Transverse colon (tissue), 4 donors: ENCODE measurements at regions not wholly inside any gene's neighbourhood (a gene's known extent, or its start where the extent isn't known, plus 50 kb on each side); places are given as distances from the start of the nearest gene placed in this dataset.

ENCODE experiments used
- DNase-seq: peaks from one replicate; pipeline ENCODE4 v3.0.0-alpha.2; 2019
- H3K27ac ChIP-seq, 4 donors: fragments of 200-600 bp; sonication (generic); 2 replicates each; pipeline ENCODE4 v1.5.1; 2016 to 2018; ENCODE audit warnings: inconsistent platforms in 4 of 4
- H3K27me3 ChIP-seq: fragments of 200-600 bp; sonication (generic); 2 replicates; pipeline ENCODE4 v1.5.1; 2017; ENCODE audit warnings: inconsistent platforms
- H3K36me3 ChIP-seq, 4 donors: fragments of 200-600 bp; sonication (generic); 2 replicates each; pipeline ENCODE4 v1.5.1; 2017 to 2019; ENCODE audit warnings: inconsistent platforms in 4 of 4
- H3K4me1 ChIP-seq, 4 donors: fragments of 200-600 bp; sonication (generic); 2 replicates each; pipeline ENCODE4 v1.5.1; 2017 to 2020; ENCODE audit warnings: inconsistent platforms in 4 of 4
- H3K4me3 ChIP-seq, 4 donors: fragments of 200-600 bp; sonication (generic); 1 replicate in 1 of 4; 2 replicates in 3 of 4; pipeline versions ENCODE4 v1.5.1 to v1.6.1; 2017 to 2019; ENCODE audit warnings: inconsistent platforms in 4 of 4
- H3K9me3 ChIP-seq, 2 donors: fragments of 200-600 bp; sonication (generic); 2 replicates each; pipeline ENCODE4 v1.5.1; 2017 to 2019; ENCODE audit warnings: inconsistent platforms in 2 of 2
- EP300 ChIP-seq: sonication (generic); formaldehyde crosslinking; IDR thresholded peaks from one replicate; pipeline ENCODE4 v1.6.1; 2017; ENCODE audit warnings: antibody characterized with exemption, low read depth
- POLR2A ChIP-seq: fragments of 450-650 bp; IDR thresholded peaks from one replicate; pipeline ENCODE4 v1.6.1; 2016; ENCODE audit warnings: antibody characterized with exemption, mild to moderate bottlenecking, moderate library complexity
- POLR2AphosphoS5 ChIP-seq, 3 donors: sonication (generic); formaldehyde crosslinking; IDR thresholded peaks; one replicate each; pipeline ENCODE4 v1.6.1; 2016; ENCODE audit warnings: antibody characterized with exemption in 3 of 3
- WGBS, 2 donors: methylation state at CpG; one replicate each; pipeline ENCODE4 v1.1.5; 2018; ENCODE audit warnings: low coverage in 1 of 2; 5-methylcytosine and 5-hydroxymethylcytosine counted together
- in situ Hi-C, 4 donors: fragments of 200-750 bp; cut with MboI; loops; one replicate each; pipeline versions ENCODE4 v1.15.0 to v1.15.1; 2017; ENCODE audit warnings: low sequenced_read_pairs in 3 of 4, low pct_ligation_motif_present in 1 of 4, low pct_unique_long_range_greater_than_20kb in 1 of 4
- intact Hi-C: fragments of 100-400 bp; cut with DNase I; formaldehyde crosslinking; loops from one replicate; pipeline ENCODE4 v1.15.1; 2023; ENCODE audit warnings: low total_unique reads
- TF ChIP-seq, protein P1 (sequence below), 5 experiments: fragments of 200-600 bp in 3 of 5; fragments of 450-650 bp in 2 of 5; sonication (generic) in 3 of 5; IDR thresholded peaks; 1 replicate in 2 of 5; 2 replicates in 3 of 5; pipeline ENCODE4 v1.5.1; 2016 to 2017; ENCODE audit warnings: antibody characterized with exemption in 5 of 5, inconsistent platforms in 3 of 5, mild to moderate bottlenecking in 2 of 5, moderate library complexity in 1 of 5

DNA sequence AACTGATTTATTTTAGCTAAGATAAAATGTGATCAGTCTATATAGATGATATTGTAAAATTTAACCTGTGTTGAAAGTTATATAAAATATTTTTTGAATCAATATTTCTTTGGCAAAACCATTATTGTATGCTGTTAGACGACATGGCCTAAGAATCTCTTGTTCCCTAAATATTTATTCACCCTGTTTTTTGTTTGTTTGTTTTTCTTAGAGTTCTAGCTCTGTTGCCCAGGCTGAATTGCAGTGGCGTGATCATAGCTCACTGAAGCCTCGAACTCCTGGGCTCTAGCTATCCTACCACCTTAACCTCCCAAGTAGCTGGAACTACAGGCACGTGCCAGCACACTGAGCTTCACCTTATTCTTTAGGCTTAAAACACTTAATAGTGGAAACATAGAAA lies 410.7 kb downstream of the ARL4A start:
- H3K4me1 ChIP-seq, result no peaks in the 10 kb centered on the region
- WGBS, 2 donors, result 82 to 89% methylated on average over 4 of the region's 4 CpGs

DNA sequence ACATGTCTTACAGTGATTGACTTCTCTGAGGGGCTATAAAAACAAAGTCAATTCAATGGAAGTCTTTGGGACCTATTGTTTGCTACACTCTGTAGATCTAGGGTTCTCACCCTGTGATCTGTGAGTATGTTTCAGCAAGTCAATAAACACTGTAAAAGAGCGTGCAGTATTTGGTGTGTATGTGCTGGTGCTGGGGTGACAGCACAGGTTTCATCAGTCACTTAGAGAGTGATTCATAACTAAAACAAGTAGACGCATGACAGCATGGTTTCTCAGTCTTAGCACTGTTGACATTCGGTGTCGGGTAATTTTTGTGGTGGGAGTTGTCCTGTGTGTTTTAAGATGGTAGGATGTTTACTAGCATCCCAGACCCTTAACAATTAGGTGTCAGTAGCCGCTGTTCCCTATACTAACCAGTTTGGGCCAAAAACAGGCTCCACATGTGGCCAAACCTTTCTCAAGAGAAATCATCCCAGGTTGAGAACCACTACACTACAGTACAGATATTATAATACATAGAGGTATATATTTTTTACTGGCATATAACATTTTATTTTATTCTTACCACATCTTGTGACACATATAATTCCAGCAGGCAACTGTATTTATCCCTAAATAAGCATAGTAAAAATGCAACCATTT lies 411.8 kb downstream of the ARL4A start:
- intact Hi-C loops (no loop called here), in situ Hi-C loops (no loop called here)
- H3K36me3 ChIP-seq, result no peaks in the 10 kb centered on the region
- no peak for TF ChIP-seq POLR2AphosphoS5 (IDR thresholded peaks at IDR 0.05)
- no peaks in the 10 kb centered on the region for H3K27me3 ChIP-seq
- no peak for DNase-seq
- no peaks in the 10 kb centered on the region for H3K4me1 ChIP-seq
- 58 to 83% methylated on average over 4 to 5 of the region's 5 CpGs for WGBS, 2 donors
- H3K27ac ChIP-seq, result no peak overlapping the region
- H3K9me3 ChIP-seq, result no peaks in the 10 kb centered on the region
- H3K4me3 ChIP-seq, result no peak overlapping the region

More for the DNA sequence above, 410.7 kb downstream of the ARL4A start:
- H3K36me3 ChIP-seq, result no peaks in the 10 kb centered on the region
- H3K27me3 ChIP-seq, result no peaks in the 10 kb centered on the region
- H3K9me3 ChIP-seq, result no peaks in the 10 kb centered on the region
- no peak for DNase-seq
- in situ Hi-C loops (no loop called here), intact Hi-C loops (no loop called here)
- H3K27ac ChIP-seq, result no peak overlapping the region
- no peak for TF ChIP-seq POLR2AphosphoS5 (IDR thresholded peaks at IDR 0.05)
- TF ChIP-seq, protein P1, sequence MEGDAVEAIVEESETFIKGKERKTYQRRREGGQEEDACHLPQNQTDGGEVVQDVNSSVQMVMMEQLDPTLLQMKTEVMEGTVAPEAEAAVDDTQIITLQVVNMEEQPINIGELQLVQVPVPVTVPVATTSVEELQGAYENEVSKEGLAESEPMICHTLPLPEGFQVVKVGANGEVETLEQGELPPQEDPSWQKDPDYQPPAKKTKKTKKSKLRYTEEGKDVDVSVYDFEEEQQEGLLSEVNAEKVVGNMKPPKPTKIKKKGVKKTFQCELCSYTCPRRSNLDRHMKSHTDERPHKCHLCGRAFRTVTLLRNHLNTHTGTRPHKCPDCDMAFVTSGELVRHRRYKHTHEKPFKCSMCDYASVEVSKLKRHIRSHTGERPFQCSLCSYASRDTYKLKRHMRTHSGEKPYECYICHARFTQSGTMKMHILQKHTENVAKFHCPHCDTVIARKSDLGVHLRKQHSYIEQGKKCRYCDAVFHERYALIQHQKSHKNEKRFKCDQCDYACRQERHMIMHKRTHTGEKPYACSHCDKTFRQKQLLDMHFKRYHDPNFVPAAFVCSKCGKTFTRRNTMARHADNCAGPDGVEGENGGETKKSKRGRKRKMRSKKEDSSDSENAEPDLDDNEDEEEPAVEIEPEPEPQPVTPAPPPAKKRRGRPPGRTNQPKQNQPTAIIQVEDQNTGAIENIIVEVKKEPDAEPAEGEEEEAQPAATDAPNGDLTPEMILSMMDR (IDR thresholded peaks at IDR 0.05), result no peak
- no peak for TF ChIP-seq EP300
- TF ChIP-seq POLR2A, result no peak
- no peak overlapping the region for H3K4me3 ChIP-seq

DNA sequence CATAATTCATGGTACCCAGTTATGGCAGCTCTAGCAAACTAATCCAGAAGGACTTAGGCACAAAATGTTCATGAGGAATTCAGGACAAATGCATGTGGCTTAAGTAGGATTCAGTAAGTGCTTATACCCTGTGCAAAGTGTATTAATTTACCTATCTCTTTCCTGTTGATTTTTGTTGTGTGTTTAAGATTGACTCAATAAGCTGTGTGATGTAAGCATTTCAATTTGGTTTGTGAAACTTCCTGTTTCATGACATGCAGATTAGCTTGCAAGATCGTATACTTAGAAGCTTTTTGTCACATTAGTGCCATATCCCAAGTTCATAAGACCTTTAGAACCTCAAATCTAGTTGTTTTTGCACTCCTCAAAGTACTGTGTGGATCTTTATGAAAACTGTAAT lies 416.7 kb downstream of the ARL4A start:
- no peak overlapping the region for H3K4me3 ChIP-seq
- TF ChIP-seq POLR2AphosphoS5 (IDR thresholded peaks at IDR 0.05) (no peak), EP300 (no peak), POLR2A (no peak)
- TF ChIP-seq, protein P1 (IDR thresholded peaks at IDR 0.05), result no peak
- H3K4me1 ChIP-seq, result no peaks in the 10 kb centered on the region
- no peak overlapping the region for H3K27ac ChIP-seq
- intact Hi-C loops (no loop called here), in situ Hi-C loops (no loop called here)
- WGBS, 2 donors, result 46 to 63% methylated on average over 1 of the region's 1 CpG
- DNase-seq, result no peak
- H3K9me3 ChIP-seq, result no peaks in the 10 kb centered on the region
- H3K27me3 ChIP-seq, result no peaks in the 10 kb centered on the region
- no peaks in the 10 kb centered on the region for H3K36me3 ChIP-seq

DNA sequence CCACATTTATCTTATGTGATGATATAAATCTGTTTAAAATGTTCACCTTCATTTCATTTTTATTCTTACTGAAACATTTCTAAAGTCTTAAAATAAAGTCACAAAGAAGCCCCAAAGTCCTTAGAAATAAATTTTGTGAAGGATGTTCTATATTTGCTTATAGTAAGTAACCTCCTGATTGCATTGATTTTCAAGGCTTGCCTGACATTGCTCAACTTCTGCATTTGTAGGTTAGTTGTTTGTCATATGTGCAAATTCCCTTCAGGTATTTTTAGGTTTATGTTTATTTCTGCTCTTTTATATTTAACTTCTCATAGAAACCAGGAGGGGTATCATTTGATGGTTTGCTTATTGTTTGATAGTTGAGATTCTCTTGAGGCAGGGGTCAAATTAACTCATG lies 417.8 kb downstream of the ARL4A start:
- Histone ChIP-seq H3K27ac (no peak overlapping the region), H3K4me1 (no peaks in the 10 kb centered on the region), H3K27me3 (no peaks in the 10 kb centered on the region), H3K9me3 (no peaks in the 10 kb centered on the region), H3K4me3 (no peak overlapping the region), H3K36me3 (no peaks in the 10 kb centered on the region)
- no peak for DNase-seq
- in situ Hi-C loops, result no loop called here
- no peak for TF ChIP-seq POLR2AphosphoS5 (IDR thresholded peaks at IDR 0.05)
- TF ChIP-seq, protein P1 (IDR thresholded peaks at IDR 0.05), result no peak
- TF ChIP-seq POLR2A, result no peak
- no peak for TF ChIP-seq EP300
- intact Hi-C loops, result no loop called here

DNA sequence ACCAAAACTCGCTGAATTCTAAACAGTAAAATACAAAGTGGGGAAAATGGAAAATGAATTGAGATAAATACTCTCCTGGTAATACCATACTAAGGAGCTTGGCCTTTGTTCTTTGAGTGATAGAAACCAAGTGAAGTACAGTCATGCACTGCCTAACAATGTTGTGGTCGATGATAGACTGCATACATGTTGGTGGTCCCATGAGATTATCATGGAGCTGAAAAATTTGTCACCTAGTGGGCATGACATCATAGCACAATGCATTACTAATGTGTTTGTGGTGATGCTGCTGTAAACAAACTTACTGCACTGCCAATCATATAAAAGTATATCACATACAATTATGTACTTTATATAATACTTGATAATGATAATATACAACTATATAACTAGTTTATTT lies 419.1 kb downstream of the ARL4A start:
- no peaks in the 10 kb centered on the region for H3K9me3 ChIP-seq
- in situ Hi-C loops, result no loop called here

More for the DNA sequence above, 419.1 kb downstream of the ARL4A start:
- TF ChIP-seq, protein P1 (IDR thresholded peaks at IDR 0.05), result no peak
- no peak for TF ChIP-seq POLR2AphosphoS5 (IDR thresholded peaks at IDR 0.05)
- no peak for TF ChIP-seq POLR2A
- no peak for TF ChIP-seq EP300
- DNase-seq, result no peak
- H3K4me1 ChIP-seq, result no peaks in the 10 kb centered on the region
- no peaks in the 10 kb centered on the region for H3K36me3 ChIP-seq
- no peaks in the 10 kb centered on the region for H3K27me3 ChIP-seq
- intact Hi-C loops, result no loop called here
- 86 to 89% methylated on average over 1 to 2 of the region's 2 CpGs for WGBS, 2 donors
- H3K27ac ChIP-seq, result no peak overlapping the region
- no peak overlapping the region for H3K4me3 ChIP-seq
